Activated CD8-positive, alpha-beta memory T cell treated with anti-CD3 and anti-CD28 coated beads for 4 hours (primary cell): ENCODE measurements at regions not wholly inside any gene's neighbourhood (a gene's known extent, or its start where the extent isn't known, plus 50 kb on each side); places are given as distances from the start of the nearest gene placed in this dataset.

Source experiments
- DNase-seq, 2 donors: peaks; one replicate each; pipeline ENCODE4 v3.0.0-alpha.2; 2020; ENCODE audit warnings: low read depth in 2 of 2

DNA sequence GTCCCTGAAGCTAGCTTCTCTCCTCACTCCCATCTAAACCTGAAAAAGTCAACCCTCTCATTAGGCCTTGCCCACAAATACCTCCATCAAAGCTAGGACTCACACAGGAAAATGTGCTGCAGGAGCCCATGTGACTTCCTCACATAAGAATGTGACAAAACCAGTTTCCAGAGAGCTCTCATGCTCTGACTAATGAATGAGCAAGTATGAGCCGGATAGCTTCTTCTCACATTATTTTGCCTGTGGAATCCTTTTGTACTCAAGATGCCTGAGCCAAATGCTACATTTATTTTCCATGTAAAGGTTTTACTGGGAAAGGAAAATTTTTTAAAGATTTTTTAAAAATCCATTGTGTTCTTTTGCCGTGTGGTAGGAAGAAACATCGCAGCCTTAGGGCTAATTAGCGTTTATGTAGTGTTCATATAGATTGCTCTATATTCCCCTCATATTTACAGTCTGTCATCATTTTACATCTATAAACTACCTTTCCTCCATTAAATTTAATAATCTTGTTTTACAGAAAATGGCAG, 68.6 kb upstream of the CCN6 start:
- DNase-seq = no peak

DNA sequence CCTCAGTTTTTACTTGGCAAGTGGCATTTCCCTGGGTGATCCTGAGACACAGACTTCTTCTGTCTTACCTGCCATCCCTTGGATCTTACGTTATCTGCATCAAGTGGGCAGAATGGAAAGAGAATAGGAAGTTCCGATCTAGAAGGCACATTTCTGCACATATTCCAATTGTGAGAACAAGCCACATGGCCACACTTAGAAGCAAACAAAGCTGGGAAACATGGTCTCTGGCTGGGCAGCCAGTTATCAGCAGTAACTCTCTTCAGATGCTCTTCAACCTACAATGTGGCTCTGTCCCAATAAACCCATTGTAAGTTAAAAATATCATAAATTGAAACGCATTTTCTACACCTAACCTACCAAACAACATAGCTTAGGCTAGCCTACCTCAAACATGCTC, 67.3 kb upstream of the CCN6 start:
- DNase-seq = no peak

DNA sequence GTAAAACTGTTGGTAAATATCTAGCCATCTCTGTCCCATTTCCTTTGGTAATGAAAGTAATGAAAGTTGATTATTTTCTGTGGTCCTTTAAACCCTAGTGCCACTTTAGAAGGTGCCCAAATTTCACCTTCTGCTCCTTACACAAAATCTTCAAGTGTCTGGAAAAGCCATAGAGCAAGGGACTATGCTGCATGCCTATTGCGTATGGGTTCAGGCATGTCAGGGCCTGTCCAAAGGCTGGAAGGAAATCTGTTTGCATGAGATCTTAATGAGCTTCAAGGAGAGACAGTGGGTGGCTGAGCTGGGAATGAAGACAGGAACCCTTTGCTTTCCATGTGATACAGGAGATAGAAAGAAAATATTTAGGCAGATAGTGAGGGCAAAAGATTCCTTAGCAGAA, 66.6 kb upstream of the CCN6 start:
- DNase-seq = no peak

DNA sequence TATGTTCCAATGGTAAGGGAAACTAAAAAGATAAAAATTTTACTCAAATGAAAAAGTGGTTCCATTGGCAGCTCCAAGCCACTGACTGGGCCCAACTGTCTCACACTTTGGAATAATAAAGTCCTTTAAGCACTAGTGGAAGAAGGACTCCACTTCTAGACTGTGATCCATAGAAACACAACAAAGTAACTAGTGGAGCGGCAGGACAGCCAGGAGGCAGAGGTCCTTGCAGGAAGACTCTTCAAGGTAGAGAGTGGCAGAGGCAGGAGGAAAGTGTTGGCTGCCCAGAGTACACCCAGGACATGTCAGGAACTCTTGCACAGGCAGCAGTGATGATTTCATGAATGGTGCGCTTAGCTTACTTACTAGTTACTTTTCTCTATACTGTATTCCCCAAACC, 65.0 kb upstream of the CCN6 start:
- no peak for DNase-seq

GRCh38 chr6:111989743-111990142, 64.2 kb upstream of the CCN6 start:
- no peak for DNase-seq

GRCh38 chr6:111990214-111990613, 63.7 kb upstream of the CCN6 start:
- no peak for DNase-seq

- DNase-seq = no peak
These were observed 61.1 kb upstream of the CCN6 start for GRCh38 chr6:111992851-111993250.

- DNase-seq = no peak
These were observed 60.6 kb upstream of the CCN6 start for GRCh38 chr6:111993342-111993741.

- no peak for DNase-seq
These were observed 59.1 kb upstream of the CCN6 start for GRCh38 chr6:111994791-111995190.

DNA sequence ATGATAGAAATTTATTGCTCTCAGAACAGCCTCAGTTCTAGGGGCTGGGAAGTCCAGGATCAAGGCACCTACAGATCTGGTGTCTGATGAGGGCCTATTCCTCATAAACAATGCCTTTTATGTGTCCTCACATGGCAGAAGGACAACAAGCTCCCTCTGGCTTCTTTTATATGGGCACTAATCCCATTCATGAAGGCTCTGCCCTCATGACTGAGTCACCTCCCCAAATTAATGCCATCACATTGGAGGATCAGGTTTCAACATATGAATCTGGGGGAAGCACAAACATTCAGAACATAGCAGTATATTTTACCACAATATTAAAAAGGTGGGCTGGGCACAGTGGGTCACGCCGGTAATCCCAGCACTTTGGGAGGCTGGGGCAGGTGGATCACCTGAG, 58.5 kb upstream of the CCN6 start:
- no peak for DNase-seq

DNA sequence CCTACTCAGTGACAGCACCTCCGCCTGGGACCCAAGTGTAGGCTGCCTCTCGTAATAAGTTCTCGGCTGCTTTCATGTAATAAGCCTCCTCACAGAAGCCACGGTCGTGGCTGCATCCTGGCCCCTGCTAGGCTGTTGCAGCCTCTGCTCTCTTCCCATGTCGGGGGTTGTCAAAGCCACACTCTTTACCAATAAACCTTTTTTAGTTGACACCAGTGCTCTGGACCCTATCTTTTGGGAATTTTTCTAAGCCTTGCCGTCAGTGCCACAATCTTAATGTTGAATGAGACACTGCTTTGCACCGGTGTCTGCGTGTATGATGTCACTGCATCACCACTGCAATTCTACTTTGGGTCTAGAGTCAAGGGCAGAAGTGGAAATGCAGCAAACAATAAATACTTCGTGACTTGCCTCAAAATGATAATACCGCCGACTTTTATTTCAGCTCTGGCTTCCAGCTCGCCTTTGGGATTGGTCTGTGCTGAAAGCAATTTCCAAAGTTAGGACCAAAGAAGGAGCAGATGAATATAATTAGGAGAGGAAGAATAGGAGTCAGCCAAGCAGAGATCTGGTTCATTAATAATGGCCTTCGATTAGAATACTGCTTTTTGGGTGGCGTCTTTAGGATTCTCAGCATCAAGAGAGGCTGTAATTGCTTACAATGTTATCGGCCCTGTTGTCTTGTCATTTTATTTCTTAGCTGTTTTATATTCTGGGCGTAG, 57.6 kb upstream of the CCN6 start:
- no peak for DNase-seq

- DNase-seq = peak; percentile 31 to 71
These were observed 56.6 kb upstream of the CCN6 start for GRCh38 chr6:111997078-111997852.

DNA sequence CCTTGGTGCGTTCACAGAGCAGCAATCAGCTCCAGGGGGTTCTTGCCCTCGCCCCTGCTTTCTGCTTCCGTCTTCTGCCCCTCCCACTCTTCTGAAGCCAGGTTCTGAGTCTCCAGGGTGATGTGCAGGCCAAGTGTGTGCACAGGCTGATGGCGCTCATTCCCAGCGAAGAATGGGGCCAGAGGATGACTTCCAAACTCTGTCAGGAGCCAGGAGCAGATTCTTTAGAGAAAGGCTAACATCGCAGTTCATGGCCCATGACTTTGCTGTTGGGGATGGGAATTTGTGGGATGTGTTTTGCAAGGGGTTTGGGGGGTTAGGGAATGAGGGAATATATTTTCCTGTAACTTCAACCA, 56.1 kb upstream of the CCN6 start:
- DNase-seq = no peak

DNA sequence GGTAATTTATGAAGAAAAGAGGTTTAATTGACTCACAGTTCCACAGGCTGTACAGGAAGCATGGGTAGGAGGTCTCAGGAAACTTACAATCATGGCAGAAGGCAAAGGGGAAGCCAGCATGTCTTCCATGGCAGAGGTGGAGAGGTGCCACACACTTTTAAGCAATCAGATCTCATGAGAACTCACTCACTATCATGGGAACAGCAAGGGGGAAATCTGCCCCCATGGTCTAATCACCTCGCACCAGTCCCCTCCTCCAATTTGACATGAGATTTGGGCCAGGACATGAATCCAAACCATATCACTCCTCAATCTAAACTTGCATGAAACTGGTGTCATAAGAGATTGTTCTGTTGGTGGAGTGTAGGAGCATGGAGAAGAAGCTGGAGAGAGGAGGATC, 51.6 kb upstream of the CCN6 start:
- no peak for DNase-seq
